ENCODE measurements at regions not wholly inside any gene's neighbourhood (a gene's known extent, or its start where the extent isn't known, plus 50 kb on each side); places are given as distances from the start of the nearest gene placed in this dataset.

DNA sequence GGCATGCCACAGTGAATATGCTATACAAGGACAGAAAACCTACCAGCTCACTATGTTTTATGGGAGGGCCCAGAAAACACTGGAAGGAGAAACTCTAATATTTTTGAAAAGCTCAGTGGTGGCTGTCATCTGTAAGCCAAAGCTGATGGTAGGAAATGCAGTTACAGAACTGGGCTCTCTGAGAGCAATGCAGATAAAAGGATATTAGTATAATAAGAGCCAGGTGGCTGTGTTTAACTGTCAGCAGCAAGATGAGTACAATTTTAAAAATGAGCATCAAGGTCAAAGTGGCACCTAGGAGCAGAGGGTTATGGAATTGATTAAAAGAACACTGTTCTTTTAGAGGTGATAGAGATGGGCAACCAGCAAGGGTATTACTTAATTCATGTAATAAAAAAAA lies 345.0 kb downstream of the NDFIP2 start:
- H3K27ac ChIP-seq (ENCODE audit: low read depth) = no peak overlapping the region
- H3K4me3 Mint-ChIP-seq = no peak overlapping the region
- H3K4me1 Mint-ChIP-seq = no peaks in the 10 kb centered on the region

More for the DNA sequence above, 345.0 kb downstream of the NDFIP2 start:
- H4K20me1 ChIP-seq (replicated peaks; ENCODE audit: insufficient read depth) = no peaks in the 10 kb centered on the region
- TF ChIP-seq ZNF114 (CRISPR knock-in tag; IDR thresholded peaks at IDR 0.05) (no peak), ZNF331 (CRISPR knock-in tag; IDR thresholded peaks at IDR 0.05; ENCODE audit: low read depth) (no peak), NANOG (IDR thresholded peaks at IDR 0.05; ENCODE audit: borderline replicate concordance) (no peak), STAT1 (IDR thresholded peaks at IDR 0.05; ENCODE audit: unreplicated experiment) (no peak), JUNB (IDR thresholded peaks at IDR 0.05; ENCODE audit: unreplicated experiment) (no peak), EZH2 (IDR thresholded peaks at IDR 0.05; ENCODE audit: low read depth, unreplicated experiment) (no peak), CREB1 (CRISPR knock-in tag; IDR thresholded peaks at IDR 0.05; ENCODE audit: low read depth) (no peak), POLR2AphosphoS5 (IDR thresholded peaks at IDR 0.05; ENCODE audit: low read depth) (no peak), EZH2phosphoT487 (IDR thresholded peaks at IDR 0.05; ENCODE audit: unreplicated experiment) (no peak)
- TF ChIP-seq, protein P1, sequence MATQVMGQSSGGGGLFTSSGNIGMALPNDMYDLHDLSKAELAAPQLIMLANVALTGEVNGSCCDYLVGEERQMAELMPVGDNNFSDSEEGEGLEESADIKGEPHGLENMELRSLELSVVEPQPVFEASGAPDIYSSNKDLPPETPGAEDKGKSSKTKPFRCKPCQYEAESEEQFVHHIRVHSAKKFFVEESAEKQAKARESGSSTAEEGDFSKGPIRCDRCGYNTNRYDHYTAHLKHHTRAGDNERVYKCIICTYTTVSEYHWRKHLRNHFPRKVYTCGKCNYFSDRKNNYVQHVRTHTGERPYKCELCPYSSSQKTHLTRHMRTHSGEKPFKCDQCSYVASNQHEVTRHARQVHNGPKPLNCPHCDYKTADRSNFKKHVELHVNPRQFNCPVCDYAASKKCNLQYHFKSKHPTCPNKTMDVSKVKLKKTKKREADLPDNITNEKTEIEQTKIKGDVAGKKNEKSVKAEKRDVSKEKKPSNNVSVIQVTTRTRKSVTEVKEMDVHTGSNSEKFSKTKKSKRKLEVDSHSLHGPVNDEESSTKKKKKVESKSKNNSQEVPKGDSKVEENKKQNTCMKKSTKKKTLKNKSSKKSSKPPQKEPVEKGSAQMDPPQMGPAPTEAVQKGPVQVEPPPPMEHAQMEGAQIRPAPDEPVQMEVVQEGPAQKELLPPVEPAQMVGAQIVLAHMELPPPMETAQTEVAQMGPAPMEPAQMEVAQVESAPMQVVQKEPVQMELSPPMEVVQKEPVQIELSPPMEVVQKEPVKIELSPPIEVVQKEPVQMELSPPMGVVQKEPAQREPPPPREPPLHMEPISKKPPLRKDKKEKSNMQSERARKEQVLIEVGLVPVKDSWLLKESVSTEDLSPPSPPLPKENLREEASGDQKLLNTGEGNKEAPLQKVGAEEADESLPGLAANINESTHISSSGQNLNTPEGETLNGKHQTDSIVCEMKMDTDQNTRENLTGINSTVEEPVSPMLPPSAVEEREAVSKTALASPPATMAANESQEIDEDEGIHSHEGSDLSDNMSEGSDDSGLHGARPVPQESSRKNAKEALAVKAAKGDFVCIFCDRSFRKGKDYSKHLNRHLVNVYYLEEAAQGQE (IDR thresholded peaks at IDR 0.05; ENCODE audit: unreplicated experiment) = no peak
- TF ChIP-seq, protein P2, sequence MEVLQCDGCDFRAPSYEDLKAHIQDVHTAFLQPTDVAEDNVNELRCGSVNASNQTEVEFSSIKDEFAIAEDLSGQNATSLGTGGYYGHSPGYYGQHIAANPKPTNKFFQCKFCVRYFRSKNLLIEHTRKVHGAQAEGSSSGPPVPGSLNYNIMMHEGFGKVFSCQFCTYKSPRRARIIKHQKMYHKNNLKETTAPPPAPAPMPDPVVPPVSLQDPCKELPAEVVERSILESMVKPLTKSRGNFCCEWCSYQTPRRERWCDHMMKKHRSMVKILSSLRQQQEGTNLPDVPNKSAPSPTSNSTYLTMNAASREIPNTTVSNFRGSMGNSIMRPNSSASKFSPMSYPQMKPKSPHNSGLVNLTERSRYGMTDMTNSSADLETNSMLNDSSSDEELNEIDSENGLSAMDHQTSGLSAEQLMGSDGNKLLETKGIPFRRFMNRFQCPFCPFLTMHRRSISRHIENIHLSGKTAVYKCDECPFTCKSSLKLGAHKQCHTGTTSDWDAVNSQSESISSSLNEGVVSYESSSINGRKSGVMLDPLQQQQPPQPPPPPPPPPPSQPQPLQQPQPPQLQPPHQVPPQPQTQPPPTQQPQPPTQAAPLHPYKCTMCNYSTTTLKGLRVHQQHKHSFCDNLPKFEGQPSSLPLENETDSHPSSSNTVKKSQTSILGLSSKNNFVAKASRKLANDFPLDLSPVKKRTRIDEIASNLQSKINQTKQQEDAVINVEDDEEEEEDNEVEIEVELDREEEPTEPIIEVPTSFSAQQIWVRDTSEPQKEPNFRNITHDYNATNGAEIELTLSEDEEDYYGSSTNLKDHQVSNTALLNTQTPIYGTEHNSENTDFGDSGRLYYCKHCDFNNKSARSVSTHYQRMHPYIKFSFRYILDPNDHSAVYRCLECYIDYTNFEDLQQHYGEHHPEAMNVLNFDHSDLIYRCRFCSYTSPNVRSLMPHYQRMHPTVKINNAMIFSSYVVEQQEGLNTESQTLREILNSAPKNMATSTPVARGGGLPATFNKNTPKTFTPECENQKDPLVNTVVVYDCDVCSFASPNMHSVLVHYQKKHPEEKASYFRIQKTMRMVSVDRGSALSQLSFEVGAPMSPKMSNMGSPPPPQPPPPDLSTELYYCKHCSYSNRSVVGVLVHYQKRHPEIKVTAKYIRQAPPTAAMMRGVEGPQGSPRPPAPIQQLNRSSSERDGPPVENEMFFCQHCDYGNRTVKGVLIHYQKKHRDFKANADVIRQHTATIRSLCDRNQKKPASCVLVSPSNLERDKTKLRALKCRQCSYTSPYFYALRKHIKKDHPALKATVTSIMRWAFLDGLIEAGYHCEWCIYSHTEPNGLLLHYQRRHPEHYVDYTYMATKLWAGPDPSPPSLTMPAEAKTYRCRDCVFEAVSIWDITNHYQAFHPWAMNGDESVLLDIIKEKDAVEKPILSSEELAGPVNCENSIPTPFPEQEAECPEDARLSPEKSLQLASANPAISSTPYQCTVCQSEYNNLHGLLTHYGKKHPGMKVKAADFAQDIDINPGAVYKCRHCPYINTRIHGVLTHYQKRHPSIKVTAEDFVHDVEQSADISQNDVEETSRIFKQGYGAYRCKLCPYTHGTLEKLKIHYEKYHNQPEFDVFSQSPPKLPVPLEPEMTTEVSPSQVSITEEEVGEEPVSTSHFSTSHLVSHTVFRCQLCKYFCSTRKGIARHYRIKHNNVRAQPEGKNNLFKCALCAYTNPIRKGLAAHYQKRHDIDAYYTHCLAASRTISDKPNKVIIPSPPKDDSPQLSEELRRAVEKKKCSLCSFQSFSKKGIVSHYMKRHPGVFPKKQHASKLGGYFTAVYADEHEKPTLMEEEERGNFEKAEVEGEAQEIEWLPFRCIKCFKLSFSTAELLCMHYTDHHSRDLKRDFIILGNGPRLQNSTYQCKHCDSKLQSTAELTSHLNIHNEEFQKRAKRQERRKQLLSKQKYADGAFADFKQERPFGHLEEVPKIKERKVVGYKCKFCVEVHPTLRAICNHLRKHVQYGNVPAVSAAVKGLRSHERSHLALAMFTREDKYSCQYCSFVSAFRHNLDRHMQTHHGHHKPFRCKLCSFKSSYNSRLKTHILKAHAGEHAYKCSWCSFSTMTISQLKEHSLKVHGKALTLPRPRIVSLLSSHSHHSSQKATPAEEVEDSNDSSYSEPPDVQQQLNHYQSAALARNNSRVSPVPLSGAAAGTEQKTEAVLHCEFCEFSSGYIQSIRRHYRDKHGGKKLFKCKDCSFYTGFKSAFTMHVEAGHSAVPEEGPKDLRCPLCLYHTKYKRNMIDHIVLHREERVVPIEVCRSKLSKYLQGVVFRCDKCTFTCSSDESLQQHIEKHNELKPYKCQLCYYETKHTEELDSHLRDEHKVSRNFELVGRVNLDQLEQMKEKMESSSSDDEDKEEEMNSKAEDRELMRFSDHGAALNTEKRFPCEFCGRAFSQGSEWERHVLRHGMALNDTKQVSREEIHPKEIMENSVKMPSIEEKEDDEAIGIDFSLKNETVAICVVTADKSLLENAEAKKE (CRISPR knock-in tag; IDR thresholded peaks at IDR 0.05) = no peak
- TF ChIP-seq, protein P3, sequence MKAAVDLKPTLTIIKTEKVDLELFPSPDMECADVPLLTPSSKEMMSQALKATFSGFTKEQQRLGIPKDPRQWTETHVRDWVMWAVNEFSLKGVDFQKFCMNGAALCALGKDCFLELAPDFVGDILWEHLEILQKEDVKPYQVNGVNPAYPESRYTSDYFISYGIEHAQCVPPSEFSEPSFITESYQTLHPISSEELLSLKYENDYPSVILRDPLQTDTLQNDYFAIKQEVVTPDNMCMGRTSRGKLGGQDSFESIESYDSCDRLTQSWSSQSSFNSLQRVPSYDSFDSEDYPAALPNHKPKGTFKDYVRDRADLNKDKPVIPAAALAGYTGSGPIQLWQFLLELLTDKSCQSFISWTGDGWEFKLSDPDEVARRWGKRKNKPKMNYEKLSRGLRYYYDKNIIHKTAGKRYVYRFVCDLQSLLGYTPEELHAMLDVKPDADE (IDR thresholded peaks at IDR 0.05) = no peak
- TF ChIP-seq, protein P4, sequence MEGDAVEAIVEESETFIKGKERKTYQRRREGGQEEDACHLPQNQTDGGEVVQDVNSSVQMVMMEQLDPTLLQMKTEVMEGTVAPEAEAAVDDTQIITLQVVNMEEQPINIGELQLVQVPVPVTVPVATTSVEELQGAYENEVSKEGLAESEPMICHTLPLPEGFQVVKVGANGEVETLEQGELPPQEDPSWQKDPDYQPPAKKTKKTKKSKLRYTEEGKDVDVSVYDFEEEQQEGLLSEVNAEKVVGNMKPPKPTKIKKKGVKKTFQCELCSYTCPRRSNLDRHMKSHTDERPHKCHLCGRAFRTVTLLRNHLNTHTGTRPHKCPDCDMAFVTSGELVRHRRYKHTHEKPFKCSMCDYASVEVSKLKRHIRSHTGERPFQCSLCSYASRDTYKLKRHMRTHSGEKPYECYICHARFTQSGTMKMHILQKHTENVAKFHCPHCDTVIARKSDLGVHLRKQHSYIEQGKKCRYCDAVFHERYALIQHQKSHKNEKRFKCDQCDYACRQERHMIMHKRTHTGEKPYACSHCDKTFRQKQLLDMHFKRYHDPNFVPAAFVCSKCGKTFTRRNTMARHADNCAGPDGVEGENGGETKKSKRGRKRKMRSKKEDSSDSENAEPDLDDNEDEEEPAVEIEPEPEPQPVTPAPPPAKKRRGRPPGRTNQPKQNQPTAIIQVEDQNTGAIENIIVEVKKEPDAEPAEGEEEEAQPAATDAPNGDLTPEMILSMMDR (conservative IDR thresholded peaks at IDR 0.05; ENCODE audit: low read depth in 2 of 2) = no peak
- H3K27ac Mint-ChIP-seq = no peak overlapping the region
- no peaks in the 10 kb centered on the region for H3F3A ChIP-seq (replicated peaks; ENCODE audit: low read depth)
- H2AFZ ChIP-seq = no peak overlapping the region
- no peaks in the 10 kb centered on the region for H3K4me1 ChIP-seq (ENCODE audit: insufficient read depth)
- H3K4me2 ChIP-seq = no peak overlapping the region
- H3K27me3 Mint-ChIP-seq (ENCODE audit: insufficient read depth, low read depth, poor library complexity) = peaks cover 2% of the 10 kb centered on the region
- ATAC-seq (no peak), DNase-seq (ENCODE audit: low spot score) (no peak)
- no peak overlapping the region for H3K4me3 ChIP-seq
- H3K36me3 Mint-ChIP-seq (ENCODE audit: low read depth) = peaks cover 11% of the 10 kb centered on the region; the same call in 2 of the 3 replicates
- peaks cover 6% of the 10 kb centered on the region; the same call in 1 of the 2 replicates for H3K9me2 ChIP-seq (ENCODE audit: insufficient read depth)
- no peaks in the 10 kb centered on the region; the same call in 1 of the 2 replicates for H3K36me3 ChIP-seq (ENCODE audit: insufficient read depth)
- H3K79me2 ChIP-seq (replicated peaks; ENCODE audit: insufficient read depth) = no peaks in the 10 kb centered on the region
- H3K27me3 ChIP-seq (ENCODE audit: insufficient read depth) = no peaks in the 10 kb centered on the region
- peaks cover 22% of the 10 kb centered on the region for H3K9me3 Mint-ChIP-seq

All from GM23338 (cell line).